ENCODE measurements at regions not wholly inside any gene's neighbourhood (a gene's known extent, or its start where the extent isn't known, plus 50 kb on each side); places are given as distances from the start of the nearest gene placed in this dataset.

GRCh38 chr12:118694128-118694775 is 287.1 kb upstream of the SRRM4 start:
- DNase-seq (ENCODE audit: low read depth in 2 of 2) = no peak

GRCh38 chr12:118704527-118705241 is 276.7 kb upstream of the SRRM4 start:
- DNase-seq (ENCODE audit: low read depth in 2 of 2) = no peak

GRCh38 chr12:118706437-118706836 is 274.9 kb upstream of the SRRM4 start:
- DNase-seq (ENCODE audit: low read depth in 2 of 2) = no peak

GRCh38 chr12:118709946-118710345 is 271.4 kb upstream of the SRRM4 start:
- no peak for DNase-seq (ENCODE audit: low read depth in 2 of 2)

GRCh38 chr12:118711185-118711584 is 270.2 kb upstream of the SRRM4 start:
- DNase-seq (ENCODE audit: low read depth in 2 of 2) = no peak

GRCh38 chr12:118714051-118714460 is 267.3 kb upstream of the SRRM4 start:
- DNase-seq (ENCODE audit: low read depth in 2 of 2) = peak in 1 of 2 donors; percentile 16

- no peak for DNase-seq (ENCODE audit: low read depth in 2 of 2)
These were observed 266.8 kb upstream of the SRRM4 start for GRCh38 chr12:118714500-118714899.

- DNase-seq (ENCODE audit: low read depth in 2 of 2) = no peak
These were observed 265.7 kb upstream of the SRRM4 start for GRCh38 chr12:118715647-118716046.

GRCh38 chr12:118727196-118727978 is 254.0 kb upstream of the SRRM4 start:
- no peak for DNase-seq (ENCODE audit: low read depth in 2 of 2)

GRCh38 chr12:118727979-118728366 is 253.4 kb upstream of the SRRM4 start:
- no peak for DNase-seq (ENCODE audit: low read depth in 2 of 2)

GRCh38 chr12:118734266-118734665 is 247.1 kb upstream of the SRRM4 start:
- DNase-seq (ENCODE audit: low read depth in 2 of 2) = no peak

- no peak for DNase-seq (ENCODE audit: low read depth in 2 of 2)
These were observed 243.3 kb upstream of the SRRM4 start for GRCh38 chr12:118737985-118738540.

GRCh38 chr12:118741194-118741593 is 240.1 kb upstream of the SRRM4 start:
- no peak for DNase-seq (ENCODE audit: low read depth in 2 of 2)

- DNase-seq (ENCODE audit: low read depth in 2 of 2) = no peak
These were observed 238.9 kb upstream of the SRRM4 start for GRCh38 chr12:118742431-118742830.

GRCh38 chr12:118743896-118744700 is 237.2 kb upstream of the SRRM4 start:
- no peak for DNase-seq (ENCODE audit: low read depth in 2 of 2)

GRCh38 chr12:118746176-118746575 is 235.2 kb upstream of the SRRM4 start:
- DNase-seq (ENCODE audit: low read depth in 2 of 2) = no peak

GRCh38 chr12:118746960-118747359 is 234.4 kb upstream of the SRRM4 start:
- no peak for DNase-seq (ENCODE audit: low read depth in 2 of 2)

GRCh38 chr12:118747771-118748170 is 233.6 kb upstream of the SRRM4 start:
- no peak for DNase-seq (ENCODE audit: low read depth in 2 of 2)

GRCh38 chr12:118748478-118749380 is 232.6 kb upstream of the SRRM4 start:
- no peak for DNase-seq (ENCODE audit: low read depth in 2 of 2)

- no peak for DNase-seq (ENCODE audit: low read depth in 2 of 2)
These were observed 231.7 kb upstream of the SRRM4 start for GRCh38 chr12:118749646-118750045.

- no peak for DNase-seq (ENCODE audit: low read depth in 2 of 2)
These were observed 230.7 kb upstream of the SRRM4 start for GRCh38 chr12:118750666-118751065.
